Fibroblast of lung (primary cell): ENCODE measurements at regions not wholly inside any gene's neighbourhood (a gene's known extent, or its start where the extent isn't known, plus 50 kb on each side); places are given as distances from the start of the nearest gene placed in this dataset.

ENCODE experiments used
- CTCF ChIP-seq, 2 donors: IDR thresholded peaks in 1 of 2; conservative IDR thresholded peaks in 1 of 2; 1 replicate in 1 of 2; 2 replicates in 1 of 2; pipeline ENCODE4 v1.5.1; 2011 to 2012; ENCODE audit warnings: low read length in 2 of 2, control low read depth in 1 of 2, inconsistent platforms in 1 of 2, low read depth in 1 of 2, mild to moderate bottlenecking in 1 of 2
- EZH2 ChIP-seq: IDR thresholded peaks from 2 replicates; pipeline ENCODE4 v1.5.1; 2012; ENCODE audit warnings: low read length, control low read depth, mild to moderate bottlenecking; ENCODE audit errors: missing control alignments

GRCh38 chr7:34452363-34452762 is 205.7 kb upstream of the NPSR1 start:
- TF ChIP-seq CTCF (conservative IDR thresholded peaks at IDR 0.05 in 1 of 2, IDR thresholded peaks at IDR 0.05 in 1 of 2; ENCODE audit: low read depth in 1 of 2, low read length in 2 of 2): no peak
- TF ChIP-seq EZH2: no peak
